GM19351 (cell line): ENCODE measurements at regions not wholly inside any gene's neighbourhood (a gene's known extent, or its start where the extent isn't known, plus 50 kb on each side); places are given as distances from the start of the nearest gene placed in this dataset.
"Not testable (repeated sequence)": the region's sequence is repeated elsewhere in the genome, so short reads cannot be mapped to it uniquely, and the experiment has no call there.

Source experiments
- ATAC-seq: cut with Tn5 transposase; IDR thresholded peaks from one replicate; pipeline ENCODE4 v1.9.1; 2021; ENCODE audit warnings: mild to moderate bottlenecking, moderate library complexity; ENCODE audit not compliant: unreplicated experiment

DNA sequence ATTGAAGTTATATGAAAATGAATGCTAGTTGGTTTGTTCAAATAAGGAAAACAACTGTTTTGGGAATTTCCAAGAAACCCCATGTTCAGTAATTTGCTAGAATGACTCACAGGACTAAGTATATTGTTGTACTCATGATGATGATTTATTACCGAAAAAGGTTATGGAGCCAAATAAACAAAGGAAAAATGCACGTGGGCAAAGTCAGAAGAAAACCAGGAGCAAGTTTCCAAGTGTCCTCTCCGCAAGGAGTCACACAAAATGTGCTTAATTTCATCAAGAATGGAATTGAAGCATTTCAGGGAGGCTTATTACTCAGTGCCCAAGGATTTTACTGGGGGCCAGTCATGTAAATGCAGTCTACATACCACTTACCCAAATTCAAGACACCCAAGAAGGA lies 1652.4 kb upstream of the TMEFF2 start:
- no peak for ATAC-seq

DNA sequence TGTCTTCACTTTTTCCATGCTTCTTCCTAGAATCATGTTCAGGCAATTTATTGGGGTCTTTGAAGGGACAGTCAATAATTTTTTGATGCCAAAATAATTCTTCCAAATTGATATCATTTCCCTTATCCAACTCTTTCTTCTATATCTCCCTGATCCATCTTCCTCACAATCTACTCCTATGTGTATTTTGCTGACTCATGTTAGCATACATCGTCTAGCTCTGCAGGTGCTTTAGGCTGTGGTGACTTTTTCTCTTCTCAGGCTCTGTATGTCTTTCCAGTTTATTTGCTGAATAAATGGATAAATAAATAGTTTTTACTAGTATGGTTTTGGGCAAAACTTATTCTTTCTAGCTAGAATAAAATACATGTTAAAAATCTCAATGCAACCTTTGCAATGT lies 1650.9 kb upstream of the TMEFF2 start:
- no peak for ATAC-seq

DNA sequence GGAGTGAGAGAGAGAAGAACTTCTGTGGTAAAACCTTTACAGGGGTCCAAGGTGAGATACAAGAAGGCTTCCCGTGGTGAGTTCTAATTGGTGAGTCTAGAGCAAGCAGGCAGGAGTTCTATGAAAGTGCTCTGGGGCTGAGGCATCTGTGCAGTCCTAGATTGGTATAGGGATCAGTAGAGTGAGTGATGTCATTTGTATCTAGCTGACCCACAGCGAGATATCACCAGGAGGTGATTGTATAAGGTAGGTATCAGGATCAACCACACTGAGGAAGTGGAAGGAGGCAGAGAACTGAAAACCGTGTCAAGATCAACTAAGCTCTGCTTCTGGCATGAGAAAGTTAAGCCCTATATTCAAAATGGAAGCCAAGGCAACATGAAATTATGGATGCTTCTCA lies 1648.9 kb upstream of the TMEFF2 start:
- ATAC-seq: peak; percentile 84

DNA sequence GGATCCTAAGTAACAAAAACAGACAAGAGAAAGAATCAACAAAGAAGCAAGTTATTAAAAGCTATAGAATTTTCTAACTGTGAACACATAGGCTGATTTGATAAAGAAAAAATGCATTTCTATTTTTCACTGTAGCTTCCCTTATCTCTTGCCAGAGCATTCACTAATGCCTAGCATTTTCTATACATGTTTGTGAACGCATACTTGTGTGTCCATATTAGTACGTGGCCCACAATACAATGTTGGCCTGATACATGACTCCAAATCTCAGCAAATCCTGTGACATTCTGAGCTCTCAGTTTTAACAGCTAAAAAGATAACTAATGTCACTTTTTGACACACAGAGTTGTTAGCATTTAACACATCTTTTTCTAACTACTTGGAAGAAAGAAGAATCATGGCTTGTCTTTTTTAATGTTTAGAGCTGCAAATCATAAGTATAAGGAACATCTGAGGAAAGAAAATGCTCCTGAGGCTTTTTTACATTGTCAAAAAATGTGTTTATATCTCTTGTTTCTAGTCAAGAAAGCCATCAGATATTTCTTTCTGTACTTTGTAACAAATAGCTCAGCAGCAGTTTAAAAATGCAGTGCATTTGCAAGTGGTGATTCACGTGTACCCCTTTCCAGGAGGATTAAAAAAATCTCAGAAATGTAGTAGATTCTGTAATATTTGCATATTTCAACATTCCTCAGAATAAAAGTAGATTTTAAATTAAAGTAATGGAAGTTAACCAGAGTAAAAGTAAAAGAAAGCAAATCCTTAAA lies 1646.8 kb upstream of the TMEFF2 start:
- ATAC-seq: no peak

DNA sequence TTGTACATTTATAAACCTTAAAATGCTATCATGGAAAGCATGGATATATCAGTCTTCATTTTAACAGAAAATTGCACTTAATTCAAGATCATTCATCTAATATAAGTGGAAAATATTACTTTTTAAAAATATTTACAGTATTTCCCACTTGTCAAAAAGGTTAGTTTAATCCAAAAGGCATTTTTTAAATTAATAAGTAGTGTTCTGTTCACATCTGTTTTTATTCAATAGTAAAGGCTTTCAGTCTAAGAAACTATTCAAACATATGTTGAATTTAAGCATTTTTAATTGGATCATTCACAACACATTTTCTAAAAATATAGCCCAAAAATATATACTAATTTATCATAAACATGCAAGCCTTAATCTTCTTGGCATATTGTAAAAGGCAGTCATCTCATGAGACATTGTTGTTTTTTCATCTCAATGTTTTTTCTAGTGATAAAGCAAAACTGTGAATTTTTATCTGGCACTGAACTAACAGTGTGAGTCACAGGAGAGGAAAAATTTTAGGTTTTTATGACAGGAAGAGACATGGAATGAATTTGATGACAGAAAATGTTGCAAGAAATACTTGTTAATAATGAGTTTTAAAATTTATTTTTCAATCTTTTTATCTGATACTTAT lies 1642.5 kb upstream of the TMEFF2 start:
- no peak for ATAC-seq

DNA sequence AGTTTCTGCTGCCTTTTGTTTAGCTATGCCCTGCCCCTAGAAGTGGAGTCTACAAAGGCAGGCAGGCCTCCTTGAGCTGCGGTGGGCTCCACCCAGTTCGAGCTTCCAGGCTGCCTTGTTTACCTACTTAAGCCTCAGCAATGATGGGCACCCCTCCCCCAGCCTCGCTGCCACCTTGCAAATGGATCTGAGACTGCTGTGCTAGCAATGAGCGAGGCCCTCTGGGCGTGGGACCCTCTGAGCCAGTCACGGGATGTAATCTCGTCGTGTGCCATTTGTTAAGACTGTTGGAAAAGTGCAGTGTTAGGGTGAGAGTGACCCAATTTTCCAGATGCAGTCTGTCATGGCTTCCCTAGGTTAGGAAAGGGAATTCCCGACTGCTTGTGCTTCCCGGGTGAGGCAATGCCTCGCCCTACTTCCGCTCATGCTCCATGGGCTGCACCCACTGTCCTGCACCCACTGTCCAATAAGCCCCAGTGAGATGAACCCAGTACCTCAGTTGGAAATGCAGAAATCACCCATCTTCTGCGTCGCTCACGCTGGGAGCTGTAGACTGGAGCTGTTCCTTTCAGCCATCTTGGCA lies 1641.8 kb upstream of the TMEFF2 start:
- ATAC-seq: not testable (repeated sequence)

GRCh38 chr2:193833895-193834294 lies 1639.2 kb upstream of the TMEFF2 start:
- ATAC-seq: not testable (repeated sequence)

DNA sequence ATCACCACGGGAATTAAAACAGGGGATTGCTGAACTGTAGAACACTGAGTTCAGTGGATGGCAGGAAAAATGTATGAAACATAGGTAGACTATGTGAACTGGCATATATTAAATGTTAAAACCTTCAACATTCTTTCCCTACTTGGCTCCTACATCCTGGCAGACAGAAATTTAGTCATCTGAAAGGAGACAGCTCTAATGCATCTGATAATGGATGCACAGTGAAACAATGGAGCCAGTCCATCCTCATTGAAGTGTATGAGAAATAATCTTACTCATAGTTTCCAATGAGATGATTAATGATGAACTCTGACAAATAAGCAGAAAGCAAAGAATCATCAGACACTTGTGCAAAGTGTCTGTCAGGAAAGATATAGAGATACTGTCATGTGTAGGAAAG lies 1629.7 kb upstream of the TMEFF2 start:
- no peak for ATAC-seq

DNA sequence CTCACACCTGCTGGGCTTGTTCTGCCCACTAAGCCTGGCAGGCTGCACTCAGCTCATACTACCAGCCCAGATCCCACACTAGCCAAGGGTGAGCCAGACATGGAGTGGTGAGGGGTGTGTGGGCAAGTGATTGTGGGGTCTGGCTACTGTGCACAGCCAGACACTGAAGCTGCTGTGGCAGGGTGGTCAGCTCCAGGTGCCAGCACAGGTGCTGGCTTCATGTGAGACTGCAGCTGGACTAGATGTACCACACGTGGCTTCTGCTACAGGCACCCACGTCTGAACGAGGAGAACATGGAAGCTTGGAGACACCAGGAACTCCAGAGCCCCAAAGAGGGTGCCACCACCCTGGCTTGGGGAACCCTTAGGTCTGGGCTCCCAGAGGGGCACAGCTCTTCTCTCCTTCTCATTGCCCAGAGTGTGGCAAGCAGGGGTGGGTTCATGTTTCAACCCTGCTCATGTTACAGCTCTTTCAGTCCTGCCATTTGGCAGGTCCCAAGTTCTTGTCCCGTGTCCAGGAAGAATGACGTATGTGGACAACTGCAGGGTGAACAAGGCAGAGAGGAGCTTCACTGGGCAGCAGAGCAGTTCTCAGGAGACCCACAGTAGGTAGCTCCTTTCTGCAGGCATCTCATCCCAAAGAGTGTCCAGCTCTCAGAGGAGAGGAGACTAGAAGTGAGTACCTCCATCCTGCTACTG lies 1624.2 kb upstream of the TMEFF2 start:
- no peak for ATAC-seq

- no peak for ATAC-seq
Measured at GRCh38 chr2:193816008-193816407, 1621.3 kb upstream of the TMEFF2 start.

DNA sequence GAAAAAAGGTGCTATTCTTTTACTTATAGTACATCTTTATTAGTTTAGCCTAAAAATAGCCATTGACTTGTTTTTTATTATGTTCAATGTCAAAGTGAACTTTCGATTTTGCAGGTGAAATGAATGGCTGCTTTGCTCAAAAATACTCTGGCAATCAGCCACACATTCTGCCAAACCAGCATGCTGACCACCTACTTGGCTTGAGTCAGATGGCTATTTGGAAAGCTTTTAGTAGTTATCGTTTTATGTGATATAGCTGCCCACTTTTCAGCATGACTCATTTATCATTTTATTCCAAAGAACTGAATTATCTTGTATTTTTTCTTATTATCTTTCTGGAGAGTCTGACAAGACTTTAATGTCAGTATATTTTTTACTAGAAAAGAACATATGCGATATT lies 1615.8 kb upstream of the TMEFF2 start:
- no peak for ATAC-seq

DNA sequence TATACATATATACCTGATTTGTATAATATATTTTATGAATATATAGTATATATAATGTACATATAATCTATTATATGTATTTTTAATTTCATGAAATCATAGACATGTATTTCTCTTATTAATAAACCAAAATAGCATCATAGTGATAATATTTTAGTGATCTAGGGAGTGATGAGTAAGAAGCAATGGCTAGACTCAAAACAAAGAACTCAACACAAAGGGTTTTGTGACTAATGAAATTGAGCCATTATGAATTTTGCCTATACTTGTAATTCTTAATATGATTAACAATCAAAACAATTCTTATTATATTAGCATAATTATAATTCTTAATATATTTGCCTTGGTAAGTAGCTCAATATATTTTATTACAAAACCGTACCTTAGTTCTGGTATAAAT lies 1614.1 kb upstream of the TMEFF2 start:
- no peak for ATAC-seq

- ATAC-seq: no peak
Measured at GRCh38 chr2:193806088-193806774, 1611.5 kb upstream of the TMEFF2 start.

DNA sequence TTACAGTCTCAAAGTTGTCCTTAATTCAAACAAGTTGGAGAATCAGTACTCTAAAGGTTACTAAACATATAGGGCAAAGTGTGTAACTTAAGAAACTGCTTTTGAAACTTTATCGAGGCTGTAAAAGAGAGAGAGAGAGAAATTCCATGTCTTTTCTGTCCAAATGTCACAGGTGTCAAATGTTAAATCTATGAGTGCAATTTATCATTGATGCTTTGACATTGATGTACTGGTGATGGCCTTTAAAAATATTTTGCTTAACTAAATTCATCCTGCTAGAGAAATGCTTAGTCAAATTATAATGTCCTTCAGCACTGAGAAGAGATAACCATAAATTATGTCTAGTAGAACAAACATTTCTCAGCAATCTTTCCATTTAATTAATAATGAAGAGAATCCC lies 1602.1 kb upstream of the TMEFF2 start:
- no peak for ATAC-seq

GRCh38 chr2:193793914-193794313 lies 1599.2 kb upstream of the TMEFF2 start:
- ATAC-seq: no peak

- no peak for ATAC-seq
Measured at GRCh38 chr2:193783681-193784080, 1588.9 kb upstream of the TMEFF2 start.

GRCh38 chr2:193778293-193778692 lies 1583.6 kb upstream of the TMEFF2 start:
- ATAC-seq: no peak

DNA sequence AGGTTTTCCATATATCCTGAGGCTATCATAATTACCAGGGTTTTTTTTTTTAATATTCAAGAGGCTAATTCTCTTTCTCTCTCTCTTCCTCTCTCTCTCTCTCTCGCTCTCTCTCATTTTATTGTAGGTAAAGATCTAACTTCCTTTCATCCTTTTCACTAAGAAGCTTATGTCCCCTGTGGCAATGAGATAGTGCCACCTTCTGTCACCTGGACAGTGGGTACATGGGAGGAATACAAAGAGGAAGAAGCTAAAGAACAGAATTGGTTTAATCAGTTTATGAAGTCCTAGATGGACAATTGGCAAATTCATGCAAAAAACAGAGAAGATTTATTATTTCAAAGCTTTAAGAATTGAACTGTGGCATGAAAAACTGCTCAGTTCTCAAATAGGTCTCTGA lies 1582.3 kb upstream of the TMEFF2 start:
- no peak for ATAC-seq

DNA sequence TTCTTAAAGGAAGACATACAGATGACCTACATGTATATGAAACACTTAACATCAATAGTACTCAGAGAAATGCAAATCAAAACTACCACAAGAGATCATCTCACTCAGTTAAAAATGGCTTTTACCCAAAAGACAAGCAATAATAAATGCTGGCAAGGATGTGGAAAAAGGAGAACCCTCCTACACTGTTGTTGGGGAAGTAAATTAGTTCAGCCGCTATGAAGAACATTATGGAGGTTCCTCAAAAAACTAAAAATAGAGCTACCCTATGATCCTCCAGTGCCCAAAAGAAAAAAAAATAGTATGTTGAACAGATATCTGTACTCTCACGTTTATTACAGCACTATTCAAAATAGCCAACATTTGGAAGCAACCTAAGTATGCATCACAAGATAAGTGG lies 1579.4 kb upstream of the TMEFF2 start:
- no peak for ATAC-seq

DNA sequence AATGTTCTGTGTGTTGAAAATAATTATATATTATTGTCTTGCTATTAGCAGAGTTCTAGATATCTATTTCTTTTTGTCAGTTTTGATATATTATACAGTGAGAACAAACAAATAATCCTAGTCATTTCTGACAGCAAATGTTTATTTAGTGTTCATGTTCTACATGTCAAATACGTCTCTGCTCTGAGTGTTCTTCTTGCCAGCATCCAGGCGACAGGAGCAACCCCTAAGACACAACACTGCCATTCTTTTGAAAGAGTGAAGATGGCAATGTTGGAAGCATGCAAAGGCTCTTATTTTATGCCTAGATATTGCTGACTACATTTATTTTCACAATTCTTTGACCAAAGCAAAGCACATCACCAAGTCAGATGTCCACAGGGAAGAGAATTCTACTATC lies 1556.6 kb upstream of the TMEFF2 start:
- ATAC-seq: no peak

DNA sequence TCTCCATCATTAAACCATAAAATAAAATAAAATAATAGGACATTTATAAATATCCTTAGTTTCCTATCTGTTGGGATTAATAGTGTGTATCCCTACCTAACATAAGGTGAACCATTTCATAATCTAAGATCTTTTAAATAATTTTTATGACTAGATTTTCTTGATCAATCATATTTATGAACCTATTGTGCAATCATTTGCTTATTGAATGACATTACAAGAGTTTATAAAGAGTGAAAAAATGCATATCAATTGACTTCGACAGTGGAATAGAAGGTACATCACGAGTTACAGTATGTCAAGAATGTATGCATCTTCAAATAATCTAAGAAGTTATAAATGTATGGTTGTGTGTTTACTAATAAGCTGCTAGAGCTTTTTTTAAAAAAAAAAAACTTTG lies 1554.8 kb upstream of the TMEFF2 start:
- ATAC-seq: no peak
